Skeletal muscle tissue (tissue), 3 donors: ENCODE measurements at regions not wholly inside any gene's neighbourhood (a gene's known extent, or its start where the extent isn't known, plus 50 kb on each side); places are given as distances from the start of the nearest gene placed in this dataset.
"Not testable (repeated sequence)": the region's sequence is repeated elsewhere in the genome, so short reads cannot be mapped to it uniquely, and the experiment has no call there.

Source experiments
- H3K27ac ChIP-seq: one replicate; pipeline ENCODE4 v1.7.0; 2013; ENCODE audit warnings: mild to moderate bottlenecking, low read depth, low read length, inconsistent platforms
- H3K27me3 ChIP-seq, 3 donors: one replicate each; pipeline ENCODE4 v1.7.0; 2013; ENCODE audit warnings: low read length in 3 of 3; ENCODE audit not compliant: control insufficient read depth in 3 of 3, insufficient read depth in 3 of 3
- H3K36me3 ChIP-seq, 3 donors: one replicate each; pipeline ENCODE4 v1.7.0; 2013; ENCODE audit warnings: low read length in 3 of 3; ENCODE audit not compliant: control insufficient read depth in 3 of 3, insufficient read depth in 3 of 3
- H3K4me1 ChIP-seq, 3 donors: one replicate each; pipeline ENCODE4 v1.7.0; 2013; ENCODE audit warnings: low read length in 3 of 3, mild to moderate bottlenecking in 3 of 3; ENCODE audit not compliant: control insufficient read depth in 3 of 3, insufficient read depth in 3 of 3
- H3K4me3 ChIP-seq, 3 donors: one replicate each; pipeline ENCODE4 v1.7.0; 2013; ENCODE audit warnings: low read length in 3 of 3
- H3K9ac ChIP-seq, 3 donors: one replicate each; pipeline ENCODE4 v1.7.0; 2013; ENCODE audit warnings: low read length in 3 of 3, mild to moderate bottlenecking in 3 of 3, moderate library complexity in 2 of 3, low read depth in 1 of 3
- H3K9me3 ChIP-seq, 3 donors: one replicate each; pipeline ENCODE4 v1.7.0; 2013; ENCODE audit warnings: low read length in 3 of 3; ENCODE audit not compliant: control insufficient read depth in 3 of 3
- donor health status: Osteomylitis.

DNA sequence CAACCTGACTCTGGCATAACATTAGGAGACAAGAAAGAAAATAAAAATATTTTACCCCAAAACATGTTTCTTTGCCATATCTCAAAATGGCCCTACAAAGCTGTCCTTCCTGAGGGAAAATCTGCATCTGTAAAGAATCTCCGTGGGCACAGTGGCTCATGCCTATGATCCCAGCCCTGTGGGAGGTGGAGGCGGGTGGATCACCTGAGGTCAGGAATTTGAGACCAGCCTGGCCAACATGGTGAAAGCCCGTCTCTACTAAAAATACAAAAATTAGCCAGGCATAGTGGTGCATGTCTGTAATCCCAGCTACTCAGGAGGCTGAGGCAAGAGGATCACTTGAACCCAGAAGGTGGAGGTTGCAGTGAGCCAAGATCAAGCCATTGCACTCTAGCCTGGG is 105.8 kb downstream of the FAM217A start:
- H3K9ac ChIP-seq, H3K27ac ChIP-seq, H3K4me3 ChIP-seq, H3K9me3 ChIP-seq, H3K4me1 ChIP-seq, H3K27me3 ChIP-seq, H3K36me3 ChIP-seq: not testable (repeated sequence)

DNA sequence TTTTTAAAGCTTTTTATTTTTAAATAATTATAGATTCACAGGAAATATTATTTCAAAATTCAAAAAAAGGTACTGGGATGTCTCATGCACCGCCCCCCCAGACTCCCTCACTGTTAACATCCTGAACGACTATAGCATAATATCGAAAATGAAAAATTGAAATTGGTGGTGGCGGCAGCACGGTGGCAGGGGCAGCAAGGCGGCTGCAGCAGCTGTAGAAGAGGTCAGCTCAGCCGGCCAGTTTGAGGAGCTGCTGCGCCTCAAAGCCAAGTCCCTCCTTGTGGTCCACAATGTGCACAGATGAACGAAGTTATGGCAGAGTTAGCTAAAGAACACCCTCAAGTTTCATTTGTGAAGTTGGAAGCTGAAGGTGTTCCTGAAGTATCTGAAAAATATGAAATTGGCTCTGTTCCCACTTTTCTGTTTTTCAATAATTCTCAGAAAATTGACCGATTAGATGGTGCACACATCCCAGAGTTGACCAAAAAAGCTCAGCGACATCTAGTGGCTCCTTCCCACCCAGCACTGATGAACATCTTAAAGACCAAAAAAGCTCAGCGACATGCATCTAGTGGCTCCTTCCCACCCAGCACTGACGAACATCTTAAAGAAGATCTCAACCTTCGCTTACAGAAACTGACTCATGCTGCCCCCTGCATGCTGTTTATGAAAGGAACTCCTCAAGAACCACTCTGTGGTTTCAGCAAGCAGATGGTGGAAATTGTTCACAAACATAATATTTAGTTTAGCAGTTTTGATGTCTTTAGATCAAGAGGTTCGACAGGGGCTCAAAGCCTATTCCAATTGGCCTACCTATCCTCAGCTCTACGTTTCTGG is 100.8 kb downstream of the FAM217A start:
- no peaks in the 10 kb centered on the region for H3K9me3 ChIP-seq
- no peak overlapping the region for H3K9ac ChIP-seq
- H3K27me3 ChIP-seq, result no peaks in the 10 kb centered on the region
- no peaks in the 10 kb centered on the region for H3K36me3 ChIP-seq
- no peak overlapping the region for H3K4me3 ChIP-seq
- no peaks in the 10 kb centered on the region for H3K4me1 ChIP-seq
- no peak overlapping the region for H3K27ac ChIP-seq

DNA sequence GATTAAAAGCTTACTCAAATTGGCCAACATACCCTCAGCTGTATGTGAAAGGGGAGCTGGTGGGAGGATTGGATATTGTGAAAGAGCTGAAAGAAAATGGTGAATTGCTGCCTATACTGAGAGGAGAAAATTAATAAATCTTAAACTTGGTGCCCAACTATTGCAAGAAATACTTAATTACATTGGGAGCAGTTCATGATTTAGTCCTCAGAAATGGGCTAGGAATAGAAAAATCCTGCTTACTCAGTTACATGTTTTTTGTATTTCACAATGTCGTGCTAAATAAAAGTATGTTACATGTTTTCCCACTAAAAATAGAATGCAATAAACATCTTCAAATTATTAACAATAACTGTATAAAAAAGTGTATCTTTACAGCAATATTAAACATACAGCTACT is 100.0 kb downstream of the FAM217A start:
- H3K4me3 ChIP-seq, H3K4me1 ChIP-seq, H3K27ac ChIP-seq, H3K36me3 ChIP-seq, H3K27me3 ChIP-seq, H3K9me3 ChIP-seq, H3K9ac ChIP-seq: not testable (repeated sequence)

DNA sequence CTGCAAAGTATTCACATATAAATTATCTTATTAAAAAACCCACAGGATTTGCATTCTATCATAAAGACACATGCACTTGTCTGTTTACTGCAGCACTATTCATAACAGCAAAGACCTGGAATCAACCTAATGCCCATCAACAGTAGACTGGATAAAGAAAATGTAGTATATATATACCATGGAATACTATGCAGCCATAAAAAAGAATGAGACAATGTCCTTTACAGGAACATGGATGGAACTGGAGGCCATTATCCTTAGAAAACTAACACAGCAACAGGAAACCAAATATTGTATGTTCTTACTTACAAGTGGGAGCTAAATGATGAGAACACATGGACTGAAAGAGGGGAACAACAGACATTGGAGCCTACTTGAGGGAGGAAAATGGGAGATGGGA is 97.0 kb downstream of the FAM217A start:
- Histone ChIP-seq H3K4me3 (no peak overlapping the region), H3K9ac (no peak overlapping the region), H3K27me3 (no peaks in the 10 kb centered on the region), H3K4me1 (peaks cover 5 to 7% (median 6%) of the 10 kb centered on the region in 3 donors), H3K36me3 (no peaks in the 10 kb centered on the region), H3K9me3 (no peaks in the 10 kb centered on the region), H3K27ac (no peak overlapping the region)

DNA sequence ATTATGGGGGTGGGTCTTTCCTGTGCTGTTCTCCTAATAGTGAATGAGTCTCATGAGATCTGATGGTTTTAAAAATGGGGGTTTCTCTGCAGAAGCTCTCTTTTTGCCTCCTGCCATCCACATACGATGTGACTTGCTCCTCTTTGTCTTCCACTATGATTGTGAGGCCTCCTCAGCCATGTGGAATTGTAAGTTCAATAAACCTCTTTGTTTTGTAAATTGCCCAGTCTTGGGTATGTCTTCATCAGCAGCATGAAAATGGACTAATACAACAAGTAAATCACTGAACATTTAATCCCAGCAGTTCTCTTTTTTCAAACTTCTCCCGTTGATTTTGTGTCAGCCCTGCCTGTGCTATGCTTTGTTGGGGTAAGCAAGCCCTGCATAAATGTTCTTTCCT is 95.2 kb downstream of the FAM217A start:
- H3K9me3 ChIP-seq, result no peaks in the 10 kb centered on the region
- no peak overlapping the region for H3K9ac ChIP-seq

DNA sequence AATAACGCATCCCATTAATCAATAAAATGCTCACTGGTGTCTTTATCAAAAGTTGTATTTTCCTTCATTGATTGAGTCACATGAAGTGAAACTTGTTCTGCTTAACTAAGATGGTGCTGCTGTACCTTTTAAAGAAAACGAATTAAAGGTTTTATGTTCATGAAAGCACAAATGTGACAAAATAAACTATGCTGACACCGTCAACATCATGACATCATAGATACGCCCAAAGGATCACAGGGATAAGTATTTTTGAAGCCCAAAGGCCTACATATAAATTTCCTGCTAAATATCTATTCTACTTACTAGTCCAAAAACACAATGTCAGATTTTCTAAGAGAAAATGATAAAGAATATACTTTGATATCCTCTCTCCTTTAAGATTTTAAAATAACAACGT is 94.4 kb downstream of the FAM217A start:
- H3K36me3 ChIP-seq, result no peaks in the 10 kb centered on the region
- H3K27me3 ChIP-seq, result no peaks in the 10 kb centered on the region
- peaks cover 7 to 11% (median 8%) of the 10 kb centered on the region in 3 donors for H3K4me1 ChIP-seq
- H3K9ac ChIP-seq, result no peak overlapping the region
- H3K27ac ChIP-seq, result no peak overlapping the region
- no peak overlapping the region for H3K4me3 ChIP-seq
- no peaks in the 10 kb centered on the region for H3K9me3 ChIP-seq

More for the DNA sequence above, 95.2 kb downstream of the FAM217A start:
- Histone ChIP-seq H3K27me3 (no peaks in the 10 kb centered on the region), H3K4me1 (peaks cover 7 to 11% (median 8%) of the 10 kb centered on the region in 3 donors), H3K27ac (no peak overlapping the region), H3K4me3 (no peak overlapping the region), H3K36me3 (no peaks in the 10 kb centered on the region)

DNA sequence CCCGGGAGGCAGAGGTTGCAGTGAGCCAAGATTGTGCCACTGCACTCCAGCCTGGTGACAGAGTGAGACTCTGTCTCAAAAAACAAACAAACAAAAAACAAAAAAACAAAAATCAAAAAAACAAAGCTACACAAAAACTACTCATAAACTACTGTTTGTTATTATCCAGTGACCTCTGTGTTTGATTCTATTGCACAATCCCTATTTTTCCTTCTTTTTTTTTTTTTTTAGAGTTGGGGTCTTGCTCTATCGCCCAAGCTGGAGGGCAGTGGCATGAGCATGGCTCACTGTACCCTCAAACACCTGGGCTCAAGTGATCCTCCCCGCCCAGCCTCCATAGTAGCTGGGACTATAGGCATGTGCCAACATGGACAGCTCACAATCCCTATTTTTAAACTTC is 92.7 kb downstream of the FAM217A start:
- Histone ChIP-seq H3K9ac (no peak overlapping the region), H3K27me3 (no peaks in the 10 kb centered on the region), H3K36me3 (no peaks in the 10 kb centered on the region), H3K27ac (no peak overlapping the region), H3K4me1 (peaks cover 7 to 15% (median 11%) of the 10 kb centered on the region in 3 donors), H3K4me3 (no peak overlapping the region), H3K9me3 (no peaks in the 10 kb centered on the region)

DNA sequence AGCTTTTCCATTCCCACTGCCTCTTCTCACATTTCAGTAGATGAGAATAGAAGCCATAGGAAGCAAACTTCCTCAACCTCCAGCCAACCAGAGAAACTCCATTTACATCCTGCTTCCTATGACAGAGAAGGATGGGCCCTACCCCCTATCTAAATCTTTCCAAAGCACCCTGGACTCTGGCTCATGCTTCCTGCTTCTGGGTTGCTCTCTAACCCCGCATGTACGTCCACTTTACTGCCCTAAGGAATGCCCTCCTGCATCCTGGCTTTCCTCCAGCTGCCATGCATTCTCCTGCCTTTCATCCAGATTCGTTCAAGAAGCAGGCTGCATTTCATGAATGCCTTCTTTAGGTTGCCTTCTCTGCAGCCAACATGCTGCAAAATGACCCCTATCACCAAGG is 91.9 kb downstream of the FAM217A start:
- H3K9me3 ChIP-seq, result no peaks in the 10 kb centered on the region
- H3K4me3 ChIP-seq, result no peak overlapping the region
- peaks cover 7 to 15% (median 11%) of the 10 kb centered on the region in 3 donors for H3K4me1 ChIP-seq
- H3K9ac ChIP-seq, result no peak overlapping the region
- no peaks in the 10 kb centered on the region for H3K36me3 ChIP-seq
- H3K27me3 ChIP-seq, result no peaks in the 10 kb centered on the region
- no peak overlapping the region for H3K27ac ChIP-seq

DNA sequence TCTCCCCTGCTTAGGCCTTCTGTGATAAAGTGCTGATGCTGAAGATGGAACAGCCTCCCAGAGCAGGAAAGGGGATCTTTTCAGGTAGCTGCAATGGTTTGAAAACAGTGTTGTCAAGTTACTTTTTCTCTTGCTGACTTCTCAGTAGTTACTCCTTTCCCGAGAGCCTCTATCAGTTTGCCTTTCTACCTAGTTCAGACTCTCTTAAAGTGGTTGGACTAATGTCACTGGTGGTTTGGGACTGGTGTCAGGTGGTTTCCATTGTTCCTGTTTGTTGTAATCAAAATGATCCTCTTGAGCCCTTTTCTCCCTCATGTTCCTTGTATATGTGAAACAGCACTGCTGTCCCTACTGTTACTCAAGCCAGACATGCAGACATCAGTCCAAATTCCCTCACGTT is 91.4 kb downstream of the FAM217A start:
- Histone ChIP-seq H3K4me1 (peaks cover 7 to 15% (median 11%) of the 10 kb centered on the region in 3 donors), H3K9me3 (no peaks in the 10 kb centered on the region), H3K4me3 (no peak overlapping the region), H3K36me3 (no peaks in the 10 kb centered on the region), H3K27ac (no peak overlapping the region), H3K27me3 (no peaks in the 10 kb centered on the region), H3K9ac (no peak overlapping the region)

DNA sequence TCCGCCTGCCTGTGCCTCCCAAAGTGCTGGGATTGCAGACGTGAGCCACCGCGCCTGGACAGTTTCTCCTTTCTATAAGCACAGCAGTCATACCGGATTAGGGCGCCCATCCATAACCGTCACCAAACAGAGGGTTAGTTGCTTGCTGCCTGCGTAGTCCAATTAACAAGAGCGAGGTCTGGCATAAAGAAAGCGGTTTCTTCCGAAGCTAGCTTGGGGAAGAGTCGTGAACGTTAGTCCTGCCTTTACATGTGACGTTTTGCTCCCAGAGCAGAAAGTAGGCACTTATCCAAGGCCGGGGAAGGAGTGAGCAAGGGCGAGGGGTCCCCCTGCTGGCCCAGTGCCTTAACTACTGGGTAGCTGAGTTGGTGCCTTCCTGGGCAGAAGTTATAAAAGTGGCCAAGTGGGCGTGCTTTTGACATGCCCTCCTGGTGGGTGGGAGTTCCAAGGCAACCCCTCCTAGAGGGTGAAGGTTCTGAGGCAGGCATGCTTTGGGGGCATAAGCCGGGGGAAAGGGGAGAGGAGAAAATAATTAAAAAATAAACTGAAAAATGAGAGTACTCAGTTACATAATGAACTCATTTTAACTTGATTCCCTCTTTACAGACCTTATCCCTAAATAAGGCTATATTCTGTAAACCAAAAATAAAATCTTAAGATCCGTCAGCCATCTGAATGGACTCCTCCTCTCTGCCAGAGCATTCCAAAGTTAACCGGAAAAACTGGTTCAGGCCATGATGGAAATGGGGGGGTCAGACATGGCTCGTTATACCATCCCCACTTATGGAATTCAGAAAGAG is 88.0 kb downstream of the FAM217A start:
- Histone ChIP-seq H3K36me3 (no peaks in the 10 kb centered on the region), H3K9me3 (no peaks in the 10 kb centered on the region), H3K27me3 (no peaks in the 10 kb centered on the region), H3K27ac (no peak overlapping the region), H3K4me1 (peaks cover 7 to 15% (median 11%) of the 10 kb centered on the region in 3 donors), H3K9ac (peak overlapping the region; percentile 52 to 75 (median 73)), H3K4me3 (peak overlapping the region; percentile 67 to 84 (median 70))
